Right atrium auricular region (tissue), 2 donors: ENCODE measurements at regions not wholly inside any gene's neighbourhood (a gene's known extent, or its start where the extent isn't known, plus 50 kb on each side); places are given as distances from the start of the nearest gene placed in this dataset.

Source experiments
- DNase-seq: peaks from one replicate; pipeline ENCODE4 v3.0.0-alpha.2; 2019; ENCODE audit warnings: low spot score
- H3K27ac ChIP-seq, 2 donors: fragments of 200-600 bp; sonication (generic); 1 replicate in 1 of 2; 2 replicates in 1 of 2; pipeline ENCODE4 v1.5.1; 2016 to 2019
- H3K27me3 ChIP-seq, 2 donors: fragments of 200-600 bp; sonication (generic); one replicate each; pipeline versions ENCODE4 v1.5.1 to v1.6.0; 2017 to 2019
- H3K36me3 ChIP-seq: fragments of 200-600 bp; sonication (generic); one replicate; pipeline ENCODE4 v1.5.1; 2016
- H3K4me1 ChIP-seq, 2 donors: fragments of 200-600 bp; sonication (generic); one replicate each; pipeline versions ENCODE4 v1.5.1 to v1.6.0; 2017 to 2019
- H3K4me3 ChIP-seq, 2 donors: fragments of 200-600 bp; sonication (generic); 1 replicate in 1 of 2; 2 replicates in 1 of 2; pipeline ENCODE4 v1.5.1; 2017 to 2019; ENCODE audit warnings: mild to moderate bottlenecking in 1 of 2, moderate library complexity in 1 of 2
- H3K9me3 ChIP-seq, 2 donors: fragments of 200-600 bp; sonication (generic); one replicate each; pipeline ENCODE4 v1.5.1; 2019
- TF ChIP-seq, protein P1 (sequence below), 2 donors: fragments of 200-600 bp; sonication (generic); IDR thresholded peaks; one replicate each; pipeline ENCODE4 v1.5.1; 2019; ENCODE audit warnings: antibody characterized with exemption in 2 of 2

DNA sequence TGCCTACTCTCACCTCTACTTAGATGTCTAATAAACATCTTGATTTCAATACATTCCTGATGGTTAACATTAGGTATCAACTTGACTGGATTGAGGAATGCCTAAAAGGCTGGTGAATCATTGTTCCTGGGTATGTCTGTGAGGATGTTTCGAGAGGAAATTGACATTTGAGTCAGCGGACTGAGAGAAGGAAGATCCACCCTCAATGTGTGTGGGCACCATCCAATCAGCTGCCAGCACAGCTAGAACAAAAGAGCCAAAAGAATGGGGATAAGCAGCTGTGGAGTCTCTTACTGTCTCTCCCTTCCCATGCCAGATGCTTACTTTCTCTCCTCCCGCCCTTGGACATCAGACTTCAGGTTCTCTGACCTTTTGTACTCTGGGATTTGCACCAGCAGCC is 128.6 kb upstream of the HS3ST5 start:
- TF ChIP-seq, protein P1, sequence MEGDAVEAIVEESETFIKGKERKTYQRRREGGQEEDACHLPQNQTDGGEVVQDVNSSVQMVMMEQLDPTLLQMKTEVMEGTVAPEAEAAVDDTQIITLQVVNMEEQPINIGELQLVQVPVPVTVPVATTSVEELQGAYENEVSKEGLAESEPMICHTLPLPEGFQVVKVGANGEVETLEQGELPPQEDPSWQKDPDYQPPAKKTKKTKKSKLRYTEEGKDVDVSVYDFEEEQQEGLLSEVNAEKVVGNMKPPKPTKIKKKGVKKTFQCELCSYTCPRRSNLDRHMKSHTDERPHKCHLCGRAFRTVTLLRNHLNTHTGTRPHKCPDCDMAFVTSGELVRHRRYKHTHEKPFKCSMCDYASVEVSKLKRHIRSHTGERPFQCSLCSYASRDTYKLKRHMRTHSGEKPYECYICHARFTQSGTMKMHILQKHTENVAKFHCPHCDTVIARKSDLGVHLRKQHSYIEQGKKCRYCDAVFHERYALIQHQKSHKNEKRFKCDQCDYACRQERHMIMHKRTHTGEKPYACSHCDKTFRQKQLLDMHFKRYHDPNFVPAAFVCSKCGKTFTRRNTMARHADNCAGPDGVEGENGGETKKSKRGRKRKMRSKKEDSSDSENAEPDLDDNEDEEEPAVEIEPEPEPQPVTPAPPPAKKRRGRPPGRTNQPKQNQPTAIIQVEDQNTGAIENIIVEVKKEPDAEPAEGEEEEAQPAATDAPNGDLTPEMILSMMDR (IDR thresholded peaks at IDR 0.05), result no peak
- Histone ChIP-seq H3K27ac (no peak overlapping the region), H3K4me1 (no peaks in the 10 kb centered on the region), H3K9me3 (no peaks in the 10 kb centered on the region), H3K36me3 (no peaks in the 10 kb centered on the region), H3K4me3 (no peak overlapping the region), H3K27me3 (no peaks in the 10 kb centered on the region)
- DNase-seq, result no peak

- Histone ChIP-seq H3K27ac (no peak overlapping the region), H3K36me3 (no peaks in the 10 kb centered on the region), H3K27me3 (no peaks in the 10 kb centered on the region), H3K4me3 (no peak overlapping the region), H3K4me1 (no peaks in the 10 kb centered on the region), H3K9me3 (no peaks in the 10 kb centered on the region)
- DNase-seq, result no peak
- TF ChIP-seq, protein P1 (IDR thresholded peaks at IDR 0.05), result no peak
These were observed 125.1 kb upstream of the HS3ST5 start for GRCh38 chr6:114467931-114468330.

DNA sequence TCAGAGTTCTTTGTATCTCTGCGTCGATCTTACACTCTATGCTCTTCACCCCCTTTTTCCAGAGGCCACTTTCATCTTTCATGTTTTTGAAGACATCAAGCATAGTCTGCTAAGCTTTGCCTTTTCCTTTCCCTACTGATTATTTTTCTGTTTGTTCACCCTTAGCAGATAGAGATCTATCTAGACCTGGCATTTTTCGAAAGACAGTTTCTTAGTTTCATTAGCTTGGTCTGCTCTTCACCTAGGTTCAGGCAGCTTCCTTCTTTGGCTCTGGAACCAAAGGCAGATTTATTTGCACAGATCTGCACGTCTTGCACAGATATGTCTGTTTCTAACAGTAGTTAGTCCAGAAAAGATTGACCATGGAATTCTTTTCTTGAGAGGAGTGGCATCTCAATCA is 122.7 kb upstream of the HS3ST5 start:
- H3K36me3 ChIP-seq, result no peaks in the 10 kb centered on the region
- no peaks in the 10 kb centered on the region for H3K4me1 ChIP-seq
- H3K4me3 ChIP-seq, result no peak overlapping the region
- TF ChIP-seq, protein P1 (IDR thresholded peaks at IDR 0.05), result no peak
- DNase-seq, result no peak
- H3K27me3 ChIP-seq, result no peaks in the 10 kb centered on the region
- no peaks in the 10 kb centered on the region for H3K9me3 ChIP-seq
- no peak overlapping the region for H3K27ac ChIP-seq

- Histone ChIP-seq H3K36me3 (no peaks in the 10 kb centered on the region), H3K27ac (no peak overlapping the region), H3K4me3 (no peak overlapping the region), H3K27me3 (no peaks in the 10 kb centered on the region), H3K9me3 (no peaks in the 10 kb centered on the region), H3K4me1 (no peaks in the 10 kb centered on the region)
- no peak for DNase-seq
- TF ChIP-seq, protein P1 (IDR thresholded peaks at IDR 0.05), result peak in 1 of 2 donors; percentile 28
These were observed 111.0 kb upstream of the HS3ST5 start for GRCh38 chr6:114453737-114454276.

- TF ChIP-seq, protein P1 (IDR thresholded peaks at IDR 0.05), result no peak
- Histone ChIP-seq H3K9me3 (no peaks in the 10 kb centered on the region), H3K27me3 (no peaks in the 10 kb centered on the region), H3K4me1 (no peaks in the 10 kb centered on the region), H3K36me3 (no peaks in the 10 kb centered on the region), H3K4me3 (no peak overlapping the region), H3K27ac (no peak overlapping the region)
- no peak for DNase-seq
These were observed 110.1 kb upstream of the HS3ST5 start for GRCh38 chr6:114452785-114453401.

DNA sequence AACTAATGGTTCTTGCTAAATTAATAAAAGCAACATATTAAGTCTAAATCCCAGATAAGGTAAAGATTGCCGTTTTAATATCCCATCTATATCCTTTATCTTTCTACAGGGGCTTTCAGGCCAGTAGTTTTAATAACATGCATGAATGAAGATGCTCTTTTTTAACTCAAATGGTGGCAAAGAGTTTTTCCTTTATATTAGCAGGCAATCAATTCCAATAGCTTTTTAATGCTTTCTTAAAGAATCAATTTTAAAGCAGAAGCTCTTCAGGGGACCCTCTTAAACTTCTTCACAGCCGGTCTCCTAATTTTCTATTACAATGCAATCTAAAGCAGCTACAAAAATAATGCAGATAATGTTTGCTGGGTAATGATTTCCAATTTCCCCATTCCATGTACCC is 107.8 kb upstream of the HS3ST5 start:
- no peak overlapping the region for H3K4me3 ChIP-seq
- no peaks in the 10 kb centered on the region for H3K36me3 ChIP-seq
- DNase-seq, result no peak
- no peaks in the 10 kb centered on the region for H3K4me1 ChIP-seq
- TF ChIP-seq, protein P1 (IDR thresholded peaks at IDR 0.05), result no peak
- no peaks in the 10 kb centered on the region for H3K9me3 ChIP-seq
- H3K27ac ChIP-seq, result no peak overlapping the region
- H3K27me3 ChIP-seq, result no peaks in the 10 kb centered on the region
